WTC11 (cell line): ENCODE measurements at regions not wholly inside any gene's neighbourhood (a gene's known extent, or its start where the extent isn't known, plus 50 kb on each side); places are given as distances from the start of the nearest gene placed in this dataset.
"Not testable (repeated sequence)": the region's sequence is repeated elsewhere in the genome, so short reads cannot be mapped to it uniquely, and the experiment has no call there.

Source experiments
- ATAC-seq: fragments of 200-7000 bp; cut with Tn5 transposase; 2 replicates; pipeline ENCODE4 v1.10.0; 2021; ENCODE audit warnings: mild to moderate bottlenecking, moderate library complexity
- CTCF ChIA-PET: fragments of 300-600 bp; sonication (Branson Sonifier 250); formaldehyde crosslinking; loops from one replicate; lab custom pipeline; 2021; ENCODE audit warnings: antibody characterized with exemption; lab: Charles Lee
- POLR2A ChIA-PET: fragments of 350-600 bp; sonication (Branson Sonifier 250); formaldehyde crosslinking; loops from one replicate; lab custom pipeline; 2021; ENCODE audit warnings: antibody characterized with exemption; lab: Charles Lee
- DNase-seq: peaks from one replicate; pipeline ENCODE4 v3.0.0; 2021; ENCODE audit warnings: low spot score
- H3K27ac Mint-ChIP-seq: 2 replicates; pipeline ENCODE4 v1.8.0; 2021; ENCODE audit warnings: mixed read lengths
- H3K27me3 Mint-ChIP-seq: 2 replicates; pipeline ENCODE4 v1.8.0; 2021; ENCODE audit warnings: low read depth, mild to moderate bottlenecking, moderate library complexity, mixed read lengths
- H3K36me3 Mint-ChIP-seq: 2 replicates; pipeline ENCODE4 v1.8.0; 2021; ENCODE audit warnings: mixed read lengths
- H3K4me1 Mint-ChIP-seq: 2 replicates; pipeline ENCODE4 v1.8.0; 2022; ENCODE audit warnings: mixed read lengths
- H3K4me3 Mint-ChIP-seq: 2 replicates; pipeline ENCODE4 v1.8.0; 2021; ENCODE audit warnings: mild to moderate bottlenecking, moderate library complexity, mixed read lengths
- H3K9me3 Mint-ChIP-seq: 2 replicates; pipeline ENCODE4 v1.8.0; 2021; ENCODE audit warnings: mixed read lengths

DNA sequence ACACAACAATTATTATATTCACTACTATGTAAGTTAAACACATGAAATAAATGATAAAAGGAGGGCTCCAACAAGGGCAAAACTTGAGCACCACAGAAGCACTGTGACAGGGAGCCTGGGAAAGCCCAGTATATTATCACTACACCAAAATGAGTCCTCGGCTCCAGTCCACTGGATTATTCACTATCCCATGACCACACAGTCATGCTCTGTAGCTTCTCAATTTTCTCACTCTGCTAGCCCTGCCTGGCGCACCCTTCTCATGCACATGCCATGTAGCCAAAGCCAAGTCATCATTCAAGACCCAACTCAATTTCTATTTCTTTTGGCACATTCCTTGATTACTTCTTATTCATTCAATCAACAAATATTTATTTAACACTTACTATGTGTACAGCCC lies 2378.5 kb downstream of the EPHA3 start:
- DNase-seq, H3K36me3 Mint-ChIP-seq, CTCF ChIA-PET, H3K27me3 Mint-ChIP-seq, H3K4me3 Mint-ChIP-seq, H3K27ac Mint-ChIP-seq, ATAC-seq, POLR2A ChIA-PET, H3K4me1 Mint-ChIP-seq: not testable (repeated sequence)
- peaks cover 12% of the 10 kb centered on the region for H3K9me3 Mint-ChIP-seq

DNA sequence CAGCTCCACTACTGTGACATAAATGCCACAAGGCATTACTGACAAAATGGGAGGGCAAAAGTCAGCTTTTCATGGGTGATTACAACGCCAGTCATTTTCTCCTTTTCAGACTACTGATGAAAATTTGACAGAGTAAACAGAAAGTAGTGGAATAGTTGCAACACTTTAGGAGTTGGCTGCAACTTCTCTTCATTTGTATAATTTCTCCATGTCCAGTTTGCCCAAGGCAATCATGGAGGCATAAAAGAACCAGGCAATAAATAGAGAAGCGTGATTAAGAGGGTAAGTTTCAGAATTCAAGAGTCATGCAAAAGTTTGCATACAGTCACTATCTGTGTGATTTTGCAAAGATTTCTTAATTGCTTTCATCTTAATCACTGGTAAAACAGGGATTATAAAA lies 2390.3 kb downstream of the EPHA3 start:
- H3K36me3 Mint-ChIP-seq, H3K27ac Mint-ChIP-seq, POLR2A ChIA-PET, H3K4me3 Mint-ChIP-seq, ATAC-seq, CTCF ChIA-PET, DNase-seq, H3K27me3 Mint-ChIP-seq: not testable (repeated sequence)
- peaks cover 24% of the 10 kb centered on the region for H3K9me3 Mint-ChIP-seq
- H3K4me1 Mint-ChIP-seq = peaks cover 37% of the 10 kb centered on the region

DNA sequence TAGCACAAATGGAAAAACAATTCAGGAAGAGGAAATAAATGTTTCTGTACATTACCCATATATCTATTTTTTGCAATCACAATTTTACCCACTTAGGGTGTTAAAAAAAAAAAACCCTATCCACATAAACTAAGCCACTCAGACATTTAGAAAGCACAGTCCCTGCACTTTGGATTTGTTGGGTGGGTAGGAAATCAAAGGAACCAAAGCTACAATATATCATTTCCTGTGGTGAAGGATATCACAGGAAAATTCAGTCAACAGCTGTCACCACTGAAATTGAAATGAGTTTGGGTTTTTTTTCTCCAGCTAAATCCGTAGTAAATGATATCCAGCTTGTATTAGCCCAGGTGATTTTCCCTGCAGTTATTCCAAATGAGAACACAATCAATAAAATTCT lies 2392.4 kb downstream of the EPHA3 start:
- H3K27me3 Mint-ChIP-seq, DNase-seq, H3K36me3 Mint-ChIP-seq, ATAC-seq, H3K4me3 Mint-ChIP-seq, POLR2A ChIA-PET, H3K27ac Mint-ChIP-seq, CTCF ChIA-PET: not testable (repeated sequence)
- Mint-ChIP-seq H3K4me1 (peaks cover 40% of the 10 kb centered on the region), H3K9me3 (peaks cover 21% of the 10 kb centered on the region)

DNA sequence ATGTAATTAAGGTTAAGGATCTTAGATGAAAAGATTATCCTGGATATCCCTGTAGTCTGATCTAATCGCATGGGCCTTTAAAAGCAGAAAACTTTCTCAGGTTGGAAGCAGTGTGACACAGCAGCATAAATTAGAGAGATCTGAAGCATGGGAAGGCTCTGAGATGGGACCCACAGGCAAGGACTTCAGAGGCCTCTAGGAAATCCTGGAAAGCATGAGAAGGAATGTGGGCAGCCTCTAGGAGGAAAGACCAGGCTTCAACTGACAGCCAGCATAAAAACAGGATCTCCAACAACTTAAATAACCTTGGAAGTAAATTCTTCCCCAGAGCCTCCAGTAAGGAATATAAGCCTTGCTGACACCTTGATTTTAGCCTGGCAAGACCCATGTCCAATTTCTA lies 2397.5 kb downstream of the EPHA3 start:
- Mint-ChIP-seq H3K9me3 (peaks cover 20% of the 10 kb centered on the region), H3K4me1 (peaks cover 23% of the 10 kb centered on the region)
- POLR2A ChIA-PET, H3K27ac Mint-ChIP-seq, H3K36me3 Mint-ChIP-seq, H3K27me3 Mint-ChIP-seq, H3K4me3 Mint-ChIP-seq, CTCF ChIA-PET, DNase-seq: not testable (repeated sequence)
- peak; percentile 64 for ATAC-seq
